Endothelial cell of umbilical vein (primary cell): ENCODE measurements at regions not wholly inside any gene's neighbourhood (a gene's known extent, or its start where the extent isn't known, plus 50 kb on each side); places are given as distances from the start of the nearest gene placed in this dataset.

Source experiments
- BruUV-seq: library from RNA; stranded (reverse); fragments of 400-500 nt; replicated peaks from 2 replicates; lab custom pipeline; 2021; lab: Mats Ljungman, UMichigan
- CTCF ChIA-PET: fragments of 300-600, 350-600 bp; sonication (Branson Sonifier 250); formaldehyde crosslinking; loops from one replicate; lab custom pipeline; 2021; ENCODE audit warnings: antibody characterized with exemption, inconsistent platforms; lab: Charles Lee
- POLR2A ChIA-PET: fragments of 300-600, 350-600 bp; sonication (Branson Sonifier 250); formaldehyde crosslinking; loops from one replicate; lab custom pipeline; 2021; ENCODE audit warnings: antibody characterized with exemption, inconsistent platforms; lab: Charles Lee
- DNase-seq: peaks from one replicate; pipeline ENCODE4 v3.0.0-alpha.2; 2011; ENCODE audit warnings: low read depth, low spot score
- FAIRE-seq: peaks from 2 replicates; lab custom pipeline; 2011; peaks lifted over from hg19 to GRCh38; lab: Jason Lieb, UNC
- H2AFZ ChIP-seq: 2 replicates; pipeline ENCODE4 v1.6.0; 2012; ENCODE audit warnings: low read depth, low read length, control low read depth, inconsistent platforms
- H3K27ac ChIP-seq: 2 replicates; pipeline ENCODE4 v1.5.1; 2011; ENCODE audit warnings: low read depth, mild to moderate bottlenecking, control low read depth, low read length, moderate library complexity; ENCODE audit not compliant: insufficient read depth
- H3K27me3 ChIP-seq, 2 experiments: 2 replicates each; pipeline versions ENCODE4 v1.6.0 to v1.6.1; 2011; ENCODE audit warnings: low read length in 2 of 2, mixed read lengths in 1 of 2; ENCODE audit not compliant: control insufficient read depth in 2 of 2, insufficient read depth in 2 of 2
- H3K36me3 ChIP-seq, 2 experiments: 2 replicates in 1 of 2; 3 replicates in 1 of 2; pipeline ENCODE4 v1.5.1; 2011; ENCODE audit warnings: low read length in 2 of 2, mild to moderate bottlenecking in 1 of 2, moderate library complexity in 1 of 2; ENCODE audit not compliant: control insufficient read depth in 2 of 2, insufficient read depth in 2 of 2; ENCODE audit errors: extremely low read depth in 1 of 2
- H3K4me1 ChIP-seq: 3 replicates; pipeline ENCODE4 v1.5.1; 2011; ENCODE audit warnings: mild to moderate bottlenecking, low read length; ENCODE audit not compliant: control insufficient read depth, insufficient read depth; ENCODE audit errors: extremely low read depth
- H3K4me2 ChIP-seq: 2 replicates; pipeline ENCODE4 v1.6.1; 2011; ENCODE audit warnings: low read length, control low read depth, mixed read lengths; ENCODE audit not compliant: insufficient read depth
- H3K4me3 ChIP-seq, 3 experiments: fragments of 200-600 bp in 1 of 3; sonication (generic), shearing (Covaris generic) in 1 of 3; replicated peaks in 1 of 3; 2 replicates each; pipeline ENCODE4 v1.5.1; 2011 to 2016; ENCODE audit warnings: control low read depth in 3 of 3, low read length in 3 of 3, mild to moderate bottlenecking in 2 of 3, inconsistent platforms in 1 of 3, low read depth in 1 of 3, moderate library complexity in 1 of 3; ENCODE audit not compliant: insufficient read depth in 1 of 3
- H3K79me2 ChIP-seq: 2 replicates; pipeline ENCODE4 v1.6.0; 2012; ENCODE audit warnings: low read length, inconsistent platforms; ENCODE audit not compliant: control insufficient read depth, insufficient read depth
- H3K9ac ChIP-seq: replicated peaks from 2 replicates; pipeline ENCODE3; 2011; ENCODE audit warnings: low read length, control low read depth; ENCODE audit not compliant: insufficient read depth; ENCODE audit errors: extremely low read depth
- H3K9me1 ChIP-seq: replicated peaks from 3 replicates; pipeline ENCODE4 v1.6.0; 2011; ENCODE audit warnings: mild to moderate bottlenecking, low read length; ENCODE audit not compliant: control insufficient read depth, insufficient read depth; ENCODE audit errors: extremely low read depth
- H3K9me3 ChIP-seq: replicated peaks from 2 replicates; pipeline ENCODE4 v1.5.1; 2012; ENCODE audit warnings: low read length, inconsistent platforms; ENCODE audit not compliant: control insufficient read depth, insufficient read depth
- H4K20me1 ChIP-seq: replicated peaks from 2 replicates; pipeline ENCODE3; 2011; ENCODE audit warnings: mild to moderate bottlenecking, low read length; ENCODE audit not compliant: control insufficient read depth, insufficient read depth; ENCODE audit errors: extremely low read depth
- EZH2 ChIP-seq: IDR thresholded peaks from 2 replicates; pipeline ENCODE4 v1.6.1; 2012; ENCODE audit warnings: borderline replicate concordance, low read depth, mild to moderate bottlenecking, moderate library complexity, low read length, inconsistent platforms; ENCODE audit not compliant: severe bottlenecking
- FOS ChIP-seq: IDR thresholded peaks from 2 replicates; pipeline ENCODE4 v1.6.1; 2011; ENCODE audit warnings: mild to moderate bottlenecking, low read length, moderate library complexity, borderline replicate concordance; ENCODE audit not compliant: insufficient read depth
- GATA2 ChIP-seq: IDR thresholded peaks from 2 replicates; pipeline ENCODE4 v1.7.0; 2011; ENCODE audit warnings: low read depth, mild to moderate bottlenecking, moderate library complexity, mixed read lengths, low read length; ENCODE audit not compliant: insufficient read length, insufficient read depth
- JUN ChIP-seq: IDR thresholded peaks from 2 replicates; pipeline ENCODE4 v1.6.1; 2011; ENCODE audit warnings: borderline replicate concordance, low read depth; ENCODE audit not compliant: insufficient read length, insufficient read depth
- MYC ChIP-seq: IDR thresholded peaks from one replicate; pipeline ENCODE4 v1.6.1; 2011; ENCODE audit warnings: mild to moderate bottlenecking, low read depth, low read length
- POLR2A ChIP-seq: IDR thresholded peaks from 2 replicates; pipeline ENCODE4 v1.6.1; 2012; ENCODE audit warnings: low read depth, mild to moderate bottlenecking, control low read depth, low read length
- POLR2AphosphoS5 ChIP-seq: IDR thresholded peaks from 2 replicates; pipeline ENCODE4 v1.6.1; 2012; ENCODE audit warnings: low read depth, mild to moderate bottlenecking, control low read depth, low read length, moderate library complexity; ENCODE audit not compliant: insufficient read depth
- dilution Hi-C: fragments of 300-500 bp; cut with MboI; formaldehyde crosslinking; loops from one replicate; pipeline ENCODE4 v1.15.0; 2019; ENCODE audit warnings: low sequenced_read_pairs; ENCODE audit not compliant: extremely low pct_ligation_motif_present
- intact Hi-C: fragments of 100-400 bp; cut with micrococcal nuclease; formaldehyde crosslinking; loops from one replicate; pipeline ENCODE4 v1.10.0; 2022
- TF ChIP-seq, protein P1 (sequence below), 2 donors: IDR thresholded peaks; 1 replicate in 1 of 2; 2 replicates in 1 of 2; pipeline ENCODE4 v1.5.1; 2011; ENCODE audit warnings: low read length in 2 of 2, mild to moderate bottlenecking in 2 of 2, moderate library complexity in 2 of 2, control low read depth in 1 of 2, inconsistent platforms in 1 of 2, low read depth in 1 of 2; ENCODE audit not compliant: insufficient read depth in 1 of 2; ENCODE audit errors: extremely low read depth in 1 of 2
- TF ChIP-seq, protein P2 (sequence below): IDR thresholded peaks from 2 replicates; pipeline ENCODE4 v1.6.1; 2011; ENCODE audit not compliant: insufficient read depth, insufficient read length

DNA sequence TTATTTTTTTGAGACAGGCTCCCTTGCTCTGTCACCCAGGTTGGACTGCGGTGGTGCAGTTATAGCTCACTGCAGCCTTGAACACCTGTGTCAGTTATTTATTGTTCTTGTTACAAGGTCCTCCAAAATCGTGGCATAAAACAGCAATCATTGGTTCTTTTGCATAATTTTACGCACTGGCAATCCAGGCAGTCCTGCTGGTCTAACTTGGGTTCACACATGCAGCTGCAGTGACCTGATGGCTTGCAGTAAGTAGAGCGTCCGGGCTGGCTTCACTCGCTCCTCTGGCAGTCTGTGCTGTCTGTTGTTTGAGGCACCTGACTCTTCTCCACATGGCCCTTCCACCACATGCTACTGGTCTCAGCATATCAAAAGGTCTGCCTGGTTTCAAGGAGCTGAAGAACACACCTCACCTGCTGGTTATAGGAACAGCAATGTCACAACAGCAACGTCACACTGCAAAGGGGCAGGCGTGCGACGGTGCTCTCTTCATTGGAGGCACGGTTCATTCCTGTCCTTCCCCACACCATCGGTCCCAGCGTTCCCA lies 894.6 kb downstream of the TRIML1 start:
- peaks cover 7% of the 10 kb centered on the region for H3K9me3 ChIP-seq
- H3K4me1 ChIP-seq, result no peaks in the 10 kb centered on the region
- BruUV-seq, result no TSS peak
- no peak overlapping the region for H3K9ac ChIP-seq
- no peaks in the 10 kb centered on the region for H3K36me3 ChIP-seq
- no peaks in the 10 kb centered on the region for H3K9me1 ChIP-seq
- dilution Hi-C loops (no loop called here), intact Hi-C loops (no loop called here)
- no peak overlapping the region for H3K4me2 ChIP-seq
- H2AFZ ChIP-seq, result no peak overlapping the region
- ChIA-PET POLR2A (no interaction called here), CTCF (no interaction called here)
- no peak for DNase-seq
- H3K4me3 ChIP-seq, result no peak overlapping the region
- FAIRE-seq, result no peak
- no peaks in the 10 kb centered on the region for H3K79me2 ChIP-seq
- H3K27ac ChIP-seq, result no peak overlapping the region
- no peak for TF ChIP-seq MYC
- TF ChIP-seq GATA2, result no peak
- TF ChIP-seq, protein P1, sequence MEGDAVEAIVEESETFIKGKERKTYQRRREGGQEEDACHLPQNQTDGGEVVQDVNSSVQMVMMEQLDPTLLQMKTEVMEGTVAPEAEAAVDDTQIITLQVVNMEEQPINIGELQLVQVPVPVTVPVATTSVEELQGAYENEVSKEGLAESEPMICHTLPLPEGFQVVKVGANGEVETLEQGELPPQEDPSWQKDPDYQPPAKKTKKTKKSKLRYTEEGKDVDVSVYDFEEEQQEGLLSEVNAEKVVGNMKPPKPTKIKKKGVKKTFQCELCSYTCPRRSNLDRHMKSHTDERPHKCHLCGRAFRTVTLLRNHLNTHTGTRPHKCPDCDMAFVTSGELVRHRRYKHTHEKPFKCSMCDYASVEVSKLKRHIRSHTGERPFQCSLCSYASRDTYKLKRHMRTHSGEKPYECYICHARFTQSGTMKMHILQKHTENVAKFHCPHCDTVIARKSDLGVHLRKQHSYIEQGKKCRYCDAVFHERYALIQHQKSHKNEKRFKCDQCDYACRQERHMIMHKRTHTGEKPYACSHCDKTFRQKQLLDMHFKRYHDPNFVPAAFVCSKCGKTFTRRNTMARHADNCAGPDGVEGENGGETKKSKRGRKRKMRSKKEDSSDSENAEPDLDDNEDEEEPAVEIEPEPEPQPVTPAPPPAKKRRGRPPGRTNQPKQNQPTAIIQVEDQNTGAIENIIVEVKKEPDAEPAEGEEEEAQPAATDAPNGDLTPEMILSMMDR (IDR thresholded peaks at IDR 0.05; ENCODE audit: extremely low read depth in 1 of 2, insufficient read depth in 1 of 2, low read depth in 1 of 2, low read length in 2 of 2), result no peak
- H4K20me1 ChIP-seq, result no peaks in the 10 kb centered on the region
- H3K27me3 ChIP-seq, result no peaks in the 10 kb centered on the region

DNA sequence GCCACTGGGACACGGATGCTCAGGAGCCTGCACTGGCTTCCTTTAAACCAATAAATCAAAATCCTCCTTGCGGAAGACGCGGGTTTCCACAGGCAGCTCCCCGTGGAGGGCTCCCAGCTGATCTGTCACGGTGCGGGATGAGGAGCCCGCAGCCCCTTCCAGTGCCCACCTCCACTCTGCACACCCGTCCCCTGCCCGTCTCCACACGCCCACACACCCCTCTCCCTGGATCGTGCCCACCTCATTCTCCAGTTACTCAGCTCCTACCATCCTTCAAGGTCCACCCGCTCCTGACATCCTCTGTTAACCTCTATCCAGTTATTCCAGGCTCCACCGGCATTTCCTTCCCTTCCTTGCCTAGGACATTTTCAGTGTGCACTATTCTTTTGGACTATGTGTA lies 895.9 kb downstream of the TRIML1 start:
- no peaks in the 10 kb centered on the region for H3K9me1 ChIP-seq
- BruUV-seq, result no TSS peak
- no peaks in the 10 kb centered on the region for H4K20me1 ChIP-seq
- no peak overlapping the region for H3K27ac ChIP-seq
- ChIA-PET CTCF (no interaction called here), POLR2A (no interaction called here)
- FAIRE-seq (no peak), DNase-seq (no peak)
- no peak overlapping the region for H3K4me2 ChIP-seq
- H3K9me3 ChIP-seq, result peaks cover 7% of the 10 kb centered on the region
- no peak overlapping the region for H2AFZ ChIP-seq
- H3K27me3 ChIP-seq, result no peaks in the 10 kb centered on the region
- dilution Hi-C loops (no loop called here), intact Hi-C loops (no loop called here)
- no peak overlapping the region for H3K4me3 ChIP-seq
- H3K79me2 ChIP-seq, result no peaks in the 10 kb centered on the region
- H3K9ac ChIP-seq, result no peak overlapping the region
- no peaks in the 10 kb centered on the region for H3K4me1 ChIP-seq
- H3K36me3 ChIP-seq, result no peaks in the 10 kb centered on the region
- TF ChIP-seq, protein P2, sequence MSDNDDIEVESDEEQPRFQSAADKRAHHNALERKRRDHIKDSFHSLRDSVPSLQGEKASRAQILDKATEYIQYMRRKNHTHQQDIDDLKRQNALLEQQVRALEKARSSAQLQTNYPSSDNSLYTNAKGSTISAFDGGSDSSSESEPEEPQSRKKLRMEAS, result no peak
- TF ChIP-seq POLR2A (no peak), POLR2AphosphoS5 (no peak), FOS (no peak), EZH2 (no peak), GATA2 (no peak), MYC (no peak), JUN (no peak)
- TF ChIP-seq, protein P1 (IDR thresholded peaks at IDR 0.05; ENCODE audit: extremely low read depth in 1 of 2, insufficient read depth in 1 of 2, low read depth in 1 of 2, low read length in 2 of 2), result no peak
